ENCODE measurements at regions not wholly inside any gene's neighbourhood (a gene's known extent, or its start where the extent isn't known, plus 50 kb on each side); places are given as distances from the start of the nearest gene placed in this dataset.

DNA sequence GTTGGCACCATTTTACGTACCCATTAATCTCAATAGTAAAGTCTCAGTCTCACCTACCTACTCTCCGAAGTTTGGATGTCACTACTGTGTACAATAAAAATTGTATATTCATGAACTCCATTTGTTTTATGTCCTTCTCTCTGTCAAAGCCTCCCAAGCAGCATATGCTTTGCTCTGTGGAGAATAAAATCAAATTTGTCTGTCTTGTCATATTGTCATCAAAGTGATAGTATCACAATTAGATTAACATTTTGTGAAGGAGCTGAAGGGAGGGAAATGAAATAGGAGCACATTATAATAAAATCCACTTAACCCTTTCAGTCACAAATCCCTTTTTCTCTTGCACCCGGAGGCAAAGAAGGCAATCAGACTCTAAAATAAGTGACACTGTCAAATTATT lies 177.1 kb upstream of the RRP15 start:
- H3K36me3 ChIP-seq (ENCODE audit: control insufficient read depth in 2 of 4, insufficient read depth in 4 of 4, low read length in 3 of 4) = no peaks in the 10 kb centered on the region
- H3K27me3 ChIP-seq (replicated peaks in 1 of 4; ENCODE audit: control insufficient read depth in 3 of 4, extremely low read depth in 1 of 4, insufficient read depth in 3 of 4, low read length in 3 of 4) = no peaks in the 10 kb centered on the region
- no peak overlapping the region for H2AK5ac ChIP-seq (ENCODE audit: low read depth, low read length)
- H2BK12ac ChIP-seq (ENCODE audit: low read depth, low read length) = no peak overlapping the region
- no peak overlapping the region for H3K56ac ChIP-seq (replicated peaks; ENCODE audit: insufficient read length, low read depth, low read length)
- no peak overlapping the region for H3K23ac ChIP-seq (ENCODE audit: insufficient read length)
- WGBS, 2 experiments (ENCODE audit: extremely low coverage in 1 of 2, insufficient coverage in 1 of 2, insufficient read length in 1 of 2, insufficient replicate concordance in 2 of 2, low coverage in 1 of 2, low lambda C conversion rate in 2 of 2, missing lambda C conversion rate in 1 of 2) = 92% methylated on average over 3 of the region's 3 CpGs; no CpG with 5 or more reads in 1 of the 2 experiments
- no peak overlapping the region for H3K18ac ChIP-seq (ENCODE audit: extremely low read depth, low read length)
- FAIRE-seq (no peak), DNase-seq (ENCODE audit: low read depth in 1 of 2, low spot score in 2 of 2) (no peak)
- ChIA-PET POLR2A (ENCODE audit: partially characterized antibody) (no interaction called here), CTCF (ENCODE audit: partially characterized antibody) (no interaction called here)
- H3K4ac ChIP-seq (replicated peaks; ENCODE audit: insufficient read length, low read depth, low read length) = no peak overlapping the region
- H2AFZ ChIP-seq (ENCODE audit: low read length) = no peak overlapping the region
- no peak overlapping the region for H4K91ac ChIP-seq (replicated peaks; ENCODE audit: insufficient read length, low read length)
- H3K23me2 ChIP-seq (ENCODE audit: low read depth, low read length) = no peaks in the 10 kb centered on the region
- H3K9ac ChIP-seq (replicated peaks in 1 of 4; ENCODE audit: extremely low read depth in 1 of 4, low read depth in 3 of 4, low read length in 3 of 4) = no peak overlapping the region
- no peaks in the 10 kb centered on the region for H3K4me1 ChIP-seq (replicated peaks in 1 of 4; ENCODE audit: control insufficient read depth in 3 of 4, insufficient read depth in 4 of 4, low read length in 3 of 4)
- no peak overlapping the region for H2BK15ac ChIP-seq (ENCODE audit: low read length)
- H4K5ac ChIP-seq (ENCODE audit: insufficient read length, low read depth, low read length) = no peak overlapping the region
- no peak overlapping the region for H3K14ac ChIP-seq (ENCODE audit: insufficient read length)
- no peaks in the 10 kb centered on the region for H4K20me1 ChIP-seq (replicated peaks in 1 of 2; ENCODE audit: control insufficient read depth in 1 of 2, insufficient read depth in 2 of 2, low read length in 2 of 2)
- no peak overlapping the region for H3K4me3 ChIP-seq (ENCODE audit: extremely low read depth in 1 of 4, insufficient read depth in 2 of 4, low read depth in 3 of 4, low read length in 4 of 4)
- no peaks in the 10 kb centered on the region for H3K9me3 ChIP-seq (ENCODE audit: insufficient read depth in 2 of 2, low read depth in 1 of 2, low read length in 1 of 2)
- H3K27ac ChIP-seq (ENCODE audit: low read depth, low read length) = no peak overlapping the region
- H4K8ac ChIP-seq (ENCODE audit: extremely low read depth, insufficient read depth, low read length) = no peak overlapping the region
- H2BK5ac ChIP-seq (ENCODE audit: low read depth, low read length) = no peak overlapping the region
- H3K4me2 ChIP-seq (ENCODE audit: insufficient read depth in 1 of 2, low read depth in 2 of 2, low read length in 2 of 2) = no peak overlapping the region
- H3K79me2 ChIP-seq (ENCODE audit: control insufficient read depth in 1 of 2, insufficient read depth in 2 of 2, low read length in 2 of 2) = no peaks in the 10 kb centered on the region
- no peak overlapping the region for H2BK120ac ChIP-seq (replicated peaks; ENCODE audit: low read depth, low read length)
- H3K79me1 ChIP-seq (ENCODE audit: low read depth, low read length) = no peaks in the 10 kb centered on the region
- no peak overlapping the region for H2BK20ac ChIP-seq (ENCODE audit: low read length)
- TF ChIP-seq FOSL1 (IDR thresholded peaks at IDR 0.05; ENCODE audit: insufficient read depth, low read depth, low read length) = no peak
- no peak for TF ChIP-seq RAD21 (IDR thresholded peaks at IDR 0.05 in 1 of 2, conservative IDR thresholded peaks at IDR 0.05 in 1 of 2; ENCODE audit: low read depth in 2 of 2, low read length in 2 of 2)
- no peak for TF ChIP-seq JUN (IDR thresholded peaks at IDR 0.05; ENCODE audit: low read depth, low read length)
